Fibroblast of peridontal ligament (primary cell): ENCODE measurements at regions not wholly inside any gene's neighbourhood (a gene's known extent, or its start where the extent isn't known, plus 50 kb on each side); places are given as distances from the start of the nearest gene placed in this dataset.

Experiments
- DNase-seq: peaks from one replicate; pipeline ENCODE4 v3.0.0-alpha.2; 2010; ENCODE audit errors: extremely low read depth

GRCh38 chr13:39233519-39233918 lies 195.3 kb downstream of the NHLRC3 start:
- no peak for DNase-seq

- no peak for DNase-seq
These were observed 206.4 kb downstream of the NHLRC3 start for GRCh38 chr13:39244561-39245230.

- DNase-seq: no peak
These were observed 207.4 kb downstream of the NHLRC3 start for GRCh38 chr13:39245688-39246087.

GRCh38 chr13:39249982-39250381 lies 211.7 kb downstream of the NHLRC3 start:
- DNase-seq: no peak

- no peak for DNase-seq
These were observed 212.2 kb downstream of the NHLRC3 start for GRCh38 chr13:39250440-39250839.

GRCh38 chr13:39251340-39251739 lies 213.1 kb downstream of the NHLRC3 start:
- no peak for DNase-seq

- DNase-seq: peak; percentile 41
These were observed 215.5 kb downstream of the NHLRC3 start for GRCh38 chr13:39253774-39254173.

- DNase-seq: no peak
These were observed 216.3 kb downstream of the NHLRC3 start for GRCh38 chr13:39254601-39255000.

- DNase-seq: no peak
These were observed 219.4 kb downstream of the NHLRC3 start for GRCh38 chr13:39257642-39258041.

- DNase-seq: no peak
These were observed 221.3 kb downstream of the NHLRC3 start for GRCh38 chr13:39259371-39260140.

GRCh38 chr13:39263033-39263432 lies 224.8 kb downstream of the NHLRC3 start:
- DNase-seq: peak; percentile 43

GRCh38 chr13:39263531-39263930 lies 225.3 kb downstream of the NHLRC3 start:
- DNase-seq: no peak

- DNase-seq: no peak
These were observed 228.2 kb downstream of the NHLRC3 start for GRCh38 chr13:39266426-39266825.

- DNase-seq: no peak
These were observed 230.1 kb downstream of the NHLRC3 start for GRCh38 chr13:39268398-39268797.

- no peak for DNase-seq
These were observed 230.7 kb downstream of the NHLRC3 start for GRCh38 chr13:39269004-39269403.

GRCh38 chr13:39269411-39269810 lies 231.2 kb downstream of the NHLRC3 start:
- DNase-seq: peak; percentile 49

- no peak for DNase-seq
These were observed 234.7 kb downstream of the NHLRC3 start for GRCh38 chr13:39272994-39273393.

- peak; percentile 18 for DNase-seq
These were observed 235.9 kb downstream of the NHLRC3 start for GRCh38 chr13:39273953-39274738.

GRCh38 chr13:39274739-39275325 lies 236.6 kb downstream of the NHLRC3 start:
- DNase-seq: no peak

GRCh38 chr13:39279077-39279476 lies 240.8 kb downstream of the NHLRC3 start:
- no peak for DNase-seq

GRCh38 chr13:39281539-39282150 lies 243.4 kb downstream of the NHLRC3 start:
- no peak for DNase-seq
